HL-60/S4 (cell line): ENCODE measurements at regions not wholly inside any gene's neighbourhood (a gene's known extent, or its start where the extent isn't known, plus 50 kb on each side); places are given as distances from the start of the nearest gene placed in this dataset.

ENCODE experiments used
- in situ Hi-C: fragments of 300-500 bp; cut with MboI; formaldehyde crosslinking; loops from 2 replicates; pipeline ENCODE4 v1.14.3; 2022; ENCODE audit warnings: low sequenced_read_pairs

DNA sequence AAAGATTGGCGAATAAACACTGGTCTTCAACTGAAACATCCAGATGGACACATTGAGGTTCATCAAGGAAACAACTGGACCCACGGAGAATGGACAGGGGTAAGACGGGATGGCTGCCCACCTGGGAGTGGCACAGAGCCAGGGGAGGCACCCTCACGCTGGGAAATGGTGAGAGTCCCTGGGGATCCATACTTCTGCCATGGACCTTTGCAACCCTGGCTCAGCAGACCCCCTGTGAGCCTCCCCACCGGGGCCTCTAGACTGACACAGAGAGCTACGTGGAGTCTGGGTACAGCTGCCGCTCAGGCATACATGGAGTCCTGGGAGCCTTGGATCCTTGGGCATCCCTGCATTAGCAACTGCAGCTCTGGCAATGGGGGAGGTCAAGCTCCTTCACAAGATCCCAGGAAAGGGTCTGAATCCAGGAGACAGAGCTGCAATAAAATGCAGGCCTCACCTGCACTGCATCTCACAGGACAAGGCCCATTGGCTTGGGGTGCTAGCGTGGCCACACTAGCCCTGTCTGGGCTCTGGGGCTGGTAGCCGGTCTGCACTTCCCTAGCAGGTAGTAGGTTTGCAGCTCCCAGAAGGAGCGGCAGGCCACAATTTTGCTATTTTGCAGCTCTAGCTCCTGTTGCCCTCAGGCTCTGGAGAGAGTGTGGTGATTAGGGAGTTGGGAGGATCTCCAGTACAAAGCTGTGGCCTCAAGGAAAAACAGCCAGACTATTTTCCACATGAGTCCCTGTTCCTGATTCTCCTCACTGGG is 496.4 kb upstream of the LRRC4C start:
- in situ Hi-C loops = no loop called here

DNA sequence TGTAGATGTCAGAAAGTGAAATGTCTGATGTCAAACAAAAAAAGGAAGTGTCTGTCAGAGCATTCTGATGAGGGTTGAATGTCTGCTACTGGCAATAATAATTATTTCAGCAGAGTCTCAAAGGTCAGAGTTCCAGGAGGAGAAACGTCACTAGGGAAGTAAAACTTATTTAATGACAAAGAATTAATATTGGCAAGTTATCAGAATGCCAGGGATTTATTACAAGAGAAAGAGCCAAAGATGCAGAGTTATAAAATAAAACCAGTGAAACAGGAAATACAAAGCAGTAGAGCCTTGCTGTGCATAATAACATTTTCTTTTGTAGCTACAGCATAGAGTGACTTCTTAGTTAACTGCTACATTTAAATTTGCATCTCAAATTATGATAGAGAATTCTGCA is 504.0 kb upstream of the LRRC4C start:
- in situ Hi-C loops = no loop called here

DNA sequence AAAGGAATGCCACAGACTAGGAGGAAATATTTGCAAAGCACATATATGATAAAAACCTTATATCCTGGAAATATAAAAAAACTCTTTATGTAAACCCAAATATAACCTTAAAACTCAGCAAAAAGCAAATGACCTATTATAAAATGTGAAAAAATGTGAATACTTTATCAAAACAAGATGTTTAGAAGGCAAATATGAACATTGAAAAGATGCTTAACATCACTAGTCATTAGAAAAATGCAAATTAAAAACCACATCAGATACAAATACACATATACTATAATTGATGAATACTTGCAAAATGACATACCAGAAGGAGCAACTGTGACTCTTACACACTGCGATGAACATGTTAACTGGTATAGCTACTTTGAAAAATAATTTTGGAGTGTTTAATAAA is 511.2 kb upstream of the LRRC4C start:
- in situ Hi-C loops = no loop called here

DNA sequence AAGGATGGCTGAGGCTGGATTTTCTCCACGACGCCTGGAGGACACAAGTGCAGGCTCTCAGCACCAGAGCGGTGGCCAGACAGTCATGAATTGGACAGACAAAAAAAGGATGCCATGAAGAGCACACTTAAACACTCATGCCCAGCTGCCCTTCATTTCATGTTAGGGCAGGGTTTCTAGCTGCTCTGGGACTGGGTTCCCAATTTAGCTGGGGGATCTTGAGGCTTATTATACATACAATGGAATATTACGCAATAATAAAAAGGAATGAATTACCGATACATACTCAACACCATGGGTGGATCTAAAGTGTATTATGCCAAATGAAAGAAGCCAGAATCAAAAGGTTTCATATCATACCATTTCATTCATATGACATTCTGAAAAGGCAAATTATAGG is 512.1 kb upstream of the LRRC4C start:
- in situ Hi-C loops = no loop called here

DNA sequence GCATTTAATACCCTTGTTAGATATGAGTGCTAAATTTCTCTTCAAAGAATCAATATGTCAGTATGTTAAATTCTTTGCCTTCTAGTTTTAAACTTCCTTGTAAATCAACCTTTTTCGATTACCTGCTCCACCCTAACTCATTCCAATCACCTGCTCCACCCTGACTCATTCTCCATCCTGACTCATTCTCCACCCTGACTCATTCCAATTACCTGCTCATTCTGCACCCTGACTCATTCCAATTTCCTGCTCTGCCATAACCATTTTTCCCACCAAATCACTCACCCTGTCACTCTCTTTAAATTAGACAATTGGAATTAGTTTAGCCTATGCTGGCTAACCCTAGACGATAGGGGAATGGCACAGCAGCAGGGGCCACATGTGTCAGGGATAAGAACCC is 519.5 kb upstream of the LRRC4C start:
- in situ Hi-C loops = no loop called here

DNA sequence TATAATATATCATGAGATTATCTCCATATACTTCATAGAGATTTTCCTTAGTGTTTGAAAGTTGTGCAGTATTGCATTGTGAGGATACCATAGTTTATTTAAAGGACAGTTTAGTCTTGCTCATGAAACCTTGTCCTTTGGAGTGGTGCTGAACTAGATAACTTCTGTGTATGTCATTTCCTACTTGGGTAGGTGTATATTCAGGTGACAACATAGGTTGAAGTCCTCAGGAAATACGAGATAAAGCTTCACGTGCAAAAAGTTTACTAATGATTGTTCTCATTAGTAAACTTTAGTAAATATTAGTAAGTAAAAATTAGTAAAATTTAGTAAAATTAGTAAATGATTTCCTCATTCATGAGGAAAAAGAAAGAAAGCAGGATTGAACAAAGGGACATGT is 521.3 kb upstream of the LRRC4C start:
- in situ Hi-C loops = no loop called here

DNA sequence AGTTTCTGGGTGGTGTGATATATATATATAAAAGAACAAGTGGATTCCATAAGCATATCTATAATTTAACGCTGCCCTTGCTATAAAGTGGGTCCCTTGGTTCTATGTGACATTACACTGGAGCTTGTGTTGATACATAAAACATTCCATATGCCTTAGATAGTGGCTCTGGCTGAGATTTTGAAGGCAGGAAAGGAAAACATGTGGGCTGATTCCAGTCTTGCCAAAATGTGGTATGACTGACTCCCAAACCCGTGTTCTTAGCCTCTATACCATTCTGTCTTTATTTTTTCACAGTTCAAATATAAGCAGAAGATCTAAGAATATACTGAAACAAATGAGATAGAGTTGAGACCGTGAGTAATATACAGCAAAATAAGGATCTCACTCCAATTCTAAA is 522.8 kb upstream of the LRRC4C start:
- in situ Hi-C loops = no loop called here

DNA sequence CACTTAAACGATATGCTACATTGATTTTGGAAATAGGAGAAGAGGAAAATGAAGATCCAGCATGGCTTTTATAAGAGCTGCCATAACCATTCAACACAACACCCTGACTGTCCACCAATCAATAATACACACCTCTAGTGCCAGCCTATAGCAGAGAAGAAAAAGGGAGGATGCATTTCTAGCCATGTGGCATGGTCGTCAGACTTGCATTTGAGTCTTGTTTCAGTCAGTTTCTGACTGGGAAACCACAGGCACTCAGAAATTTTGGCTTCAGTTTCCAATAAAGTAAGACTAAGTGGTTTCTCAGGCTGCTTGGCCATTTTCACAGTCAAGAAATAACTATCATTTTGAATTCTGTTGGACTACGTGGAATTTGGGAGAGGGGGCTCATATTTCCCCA is 523.5 kb upstream of the LRRC4C start:
- in situ Hi-C loops = no loop called here

DNA sequence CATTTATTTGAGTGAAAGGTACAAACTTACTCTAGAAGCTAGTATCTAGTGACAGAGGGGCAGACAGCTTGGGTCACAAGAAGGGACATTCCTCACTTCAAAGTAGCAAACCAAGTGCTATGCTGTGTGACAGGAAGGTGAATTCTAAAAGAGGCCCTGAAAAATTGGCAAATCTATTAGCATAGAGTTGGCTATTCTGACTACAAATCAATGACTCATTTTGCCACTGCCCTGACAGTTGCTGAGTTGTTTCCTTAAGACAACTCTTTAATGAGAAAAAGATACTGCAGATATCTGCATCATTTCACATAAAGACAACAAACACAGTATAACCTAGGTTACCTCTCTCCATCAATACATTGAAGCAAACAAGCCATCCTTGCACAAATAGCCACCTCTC is 524.0 kb upstream of the LRRC4C start:
- in situ Hi-C loops = no loop called here

DNA sequence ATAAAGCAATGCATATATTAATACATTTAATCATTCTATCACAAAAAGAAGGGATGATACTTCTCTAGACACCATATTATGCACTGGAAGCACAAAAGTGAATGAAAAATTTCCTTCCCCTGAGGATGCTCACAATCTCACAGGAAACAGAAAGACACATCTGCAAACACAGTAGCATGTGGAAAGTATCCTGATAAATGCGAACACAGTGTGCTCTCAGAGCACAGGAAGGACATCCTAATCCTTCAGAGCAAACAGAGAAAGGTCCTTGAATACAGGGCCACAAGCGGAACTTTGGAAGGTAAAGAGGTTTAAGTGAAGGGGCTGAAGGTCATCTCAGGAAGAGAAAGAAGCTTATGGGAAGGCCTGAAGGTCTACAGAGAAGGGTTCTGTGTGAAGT is 524.6 kb upstream of the LRRC4C start:
- in situ Hi-C loops = no loop called here

DNA sequence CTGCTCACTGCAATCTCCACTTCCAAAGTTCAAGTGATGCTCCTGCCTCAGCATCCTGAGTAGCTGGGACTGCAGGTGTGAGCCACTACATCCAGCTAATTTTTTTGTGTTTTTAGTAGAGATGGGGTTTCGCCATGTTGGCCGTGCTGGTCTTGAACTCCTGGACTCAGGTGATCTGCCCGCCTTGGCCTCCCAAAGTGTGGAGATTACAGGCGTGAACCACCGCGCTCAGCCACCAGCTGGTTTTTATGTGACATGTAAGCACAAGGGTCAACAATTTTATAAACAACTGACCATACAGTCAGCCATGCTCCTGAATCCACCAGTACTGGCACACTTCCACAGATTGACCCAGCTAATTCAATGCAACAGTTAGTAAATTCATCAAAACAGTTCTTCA is 526.3 kb upstream of the LRRC4C start:
- in situ Hi-C loops = no loop called here

DNA sequence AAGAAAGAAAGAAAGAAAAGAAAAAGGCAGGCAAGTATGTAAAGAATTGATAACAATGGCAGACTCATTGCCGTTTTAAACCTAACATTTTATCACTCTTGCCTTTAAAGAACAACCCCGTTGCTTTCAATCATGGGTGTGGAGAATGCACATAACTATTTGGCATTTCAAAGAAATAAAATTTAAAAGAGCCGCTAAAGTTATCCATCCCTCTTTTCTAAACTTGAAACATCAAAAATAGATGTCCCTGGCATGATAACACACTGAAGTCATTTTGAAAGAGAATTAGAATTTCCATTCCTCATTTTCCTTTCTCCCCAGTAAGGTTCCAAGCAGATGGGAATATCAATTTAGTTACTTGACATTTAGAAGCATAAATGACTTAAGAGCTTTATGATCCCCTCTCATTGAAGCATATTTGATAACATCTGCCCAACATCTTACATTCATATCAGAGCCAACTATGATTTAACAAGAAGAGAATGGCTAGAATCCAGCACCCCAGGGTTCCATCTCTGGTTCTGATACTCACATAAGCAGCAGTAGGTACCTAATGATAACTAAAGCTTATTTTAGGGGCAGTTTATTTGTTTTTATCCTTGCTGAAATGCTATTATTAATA is 529.6 kb upstream of the LRRC4C start:
- in situ Hi-C loops = no loop called here

DNA sequence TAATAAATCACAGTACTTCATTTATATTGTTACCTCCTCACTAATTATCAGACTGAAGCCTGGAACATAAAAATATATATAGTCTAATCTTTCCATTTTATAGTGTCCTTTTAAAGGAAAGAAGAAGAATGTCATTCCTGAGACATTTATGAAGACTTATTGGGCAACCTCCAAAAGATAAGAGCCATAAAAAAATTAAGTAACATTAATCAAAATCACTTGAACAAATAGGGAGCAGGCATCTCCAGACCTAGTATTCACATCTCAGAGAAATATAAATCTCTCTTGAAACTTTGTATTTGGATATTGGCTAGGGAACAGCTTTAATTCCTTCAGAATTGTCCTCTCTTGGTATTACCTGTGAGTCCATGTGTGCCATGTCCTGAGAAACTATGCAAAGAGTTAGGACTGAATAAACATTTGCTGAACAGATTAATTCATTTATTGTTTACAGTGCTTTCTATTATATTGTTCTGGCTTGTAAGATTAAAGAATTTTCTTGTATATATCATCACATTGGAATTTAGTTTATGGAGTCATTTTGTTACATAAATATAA is 530.5 kb upstream of the LRRC4C start:
- in situ Hi-C loops = no loop called here

DNA sequence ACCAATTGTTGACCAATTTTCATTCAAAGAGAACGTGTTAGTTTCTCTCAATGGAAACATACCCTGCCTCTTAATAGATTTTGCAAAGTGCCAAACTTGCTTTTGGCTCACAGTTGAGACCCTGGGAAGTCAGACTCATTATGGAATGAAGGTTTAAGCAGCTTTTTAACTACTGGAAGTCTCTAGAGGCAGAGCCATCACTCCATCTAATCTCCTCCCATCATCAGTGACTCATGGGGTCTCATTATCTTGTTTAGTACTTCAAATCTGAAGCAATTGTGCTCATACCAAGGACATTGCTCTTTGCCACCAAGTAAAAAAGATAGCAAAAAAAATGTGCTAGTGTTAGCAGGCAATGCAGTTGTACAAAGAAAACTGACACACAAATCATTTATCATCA is 537.1 kb upstream of the LRRC4C start:
- in situ Hi-C loops = no loop called here

DNA sequence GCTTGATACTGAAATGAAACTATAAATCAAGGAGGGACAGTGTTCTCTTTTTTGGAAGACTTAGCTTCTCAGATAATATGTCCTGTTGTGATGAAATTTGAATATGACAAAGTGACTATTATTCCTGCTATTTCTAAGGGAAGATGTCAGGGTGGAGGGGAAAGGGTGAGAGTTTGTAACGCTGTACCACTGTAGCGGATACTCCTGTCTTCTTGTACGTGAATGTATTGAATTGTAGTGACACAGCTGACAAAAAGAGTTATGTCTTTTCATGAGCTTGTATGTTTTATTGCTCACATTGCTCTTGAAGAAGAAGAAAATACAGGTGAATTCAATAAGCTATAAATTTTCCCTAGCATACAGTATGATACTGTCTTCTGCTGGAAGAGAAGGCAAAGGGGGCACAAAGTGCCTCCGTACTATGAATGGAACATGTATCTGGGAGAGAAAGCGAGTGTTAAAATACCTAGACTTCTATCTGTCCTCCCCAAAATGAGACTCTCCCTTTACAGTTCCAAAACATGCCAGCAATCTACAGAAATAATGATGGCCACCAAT is 538.5 kb upstream of the LRRC4C start:
- in situ Hi-C loops = no loop called here

DNA sequence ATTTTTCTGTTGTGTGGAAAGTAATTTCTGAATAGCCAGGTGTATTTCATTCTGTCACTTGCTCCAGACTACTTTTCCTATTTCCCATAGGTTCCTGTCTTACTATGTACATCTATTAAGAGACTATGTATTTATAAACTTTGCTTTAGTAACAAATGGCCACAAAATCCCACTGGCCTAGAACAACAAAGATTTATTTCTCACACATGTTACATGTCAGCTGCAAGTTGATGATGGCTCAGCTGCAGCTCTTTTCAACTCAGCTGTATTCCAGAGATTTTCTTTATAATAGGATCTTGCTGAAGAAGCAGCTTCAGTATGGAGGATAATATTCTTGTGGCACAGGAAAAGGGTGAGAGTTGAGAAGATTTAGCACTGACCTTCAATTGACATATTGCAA is 539.6 kb upstream of the LRRC4C start:
- in situ Hi-C loops = no loop called here

DNA sequence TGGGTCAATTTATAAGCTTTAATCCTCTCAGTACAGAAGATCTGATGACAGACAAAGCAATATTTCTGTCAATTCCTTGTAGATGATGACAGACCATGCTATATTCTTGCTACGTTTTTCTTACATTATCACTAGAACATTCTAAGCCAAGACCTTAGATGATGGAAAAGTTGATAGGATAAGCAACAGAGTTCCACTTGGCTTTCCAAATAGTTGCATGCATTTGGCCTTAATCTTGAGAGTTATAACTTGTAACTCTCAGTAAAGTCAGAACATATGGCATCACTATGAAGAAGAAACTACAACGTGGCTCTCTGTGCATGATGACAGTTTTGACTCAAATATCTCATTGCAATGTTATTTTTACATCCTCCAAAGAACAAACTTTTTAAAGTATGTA is 544.3 kb upstream of the LRRC4C start:
- in situ Hi-C loops = no loop called here

DNA sequence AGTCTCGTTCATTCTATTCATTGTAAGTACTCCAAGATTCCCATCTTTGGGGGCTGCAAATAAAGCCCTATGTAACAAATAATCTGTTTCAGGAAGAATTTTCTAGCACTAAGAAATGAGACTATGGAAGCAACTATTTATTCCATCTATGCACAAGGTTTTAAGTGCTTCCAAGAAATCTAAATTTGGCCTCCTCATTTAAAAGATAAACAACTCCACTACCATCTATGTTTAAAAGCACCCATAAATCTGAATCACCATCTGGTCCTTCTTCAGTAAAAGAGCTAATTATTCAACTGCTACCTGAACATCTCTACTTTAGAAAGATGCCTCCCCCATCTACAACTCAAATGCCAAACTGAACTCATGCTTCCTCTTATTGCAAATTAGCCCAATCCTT is 547.3 kb upstream of the LRRC4C start:
- in situ Hi-C loops = no loop called here

DNA sequence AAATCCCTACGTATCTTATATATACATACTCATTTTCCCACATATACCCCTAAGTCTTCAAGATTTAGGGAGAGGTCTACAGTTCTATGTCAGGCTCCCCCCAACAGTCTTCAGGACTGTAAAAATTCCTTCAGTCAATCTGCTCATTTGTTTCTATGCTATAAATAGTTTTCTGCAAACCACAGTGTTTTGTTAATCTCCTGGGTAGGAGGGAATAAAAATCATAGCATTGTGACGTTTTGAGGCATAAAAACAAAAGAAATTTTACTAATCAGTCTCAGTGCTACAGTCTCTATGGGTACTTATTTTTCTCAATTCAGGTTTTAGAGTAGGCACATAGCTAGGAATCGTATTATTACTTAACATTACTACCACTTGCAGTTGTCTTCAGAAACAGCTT is 552.8 kb upstream of the LRRC4C start:
- in situ Hi-C loops = no loop called here

DNA sequence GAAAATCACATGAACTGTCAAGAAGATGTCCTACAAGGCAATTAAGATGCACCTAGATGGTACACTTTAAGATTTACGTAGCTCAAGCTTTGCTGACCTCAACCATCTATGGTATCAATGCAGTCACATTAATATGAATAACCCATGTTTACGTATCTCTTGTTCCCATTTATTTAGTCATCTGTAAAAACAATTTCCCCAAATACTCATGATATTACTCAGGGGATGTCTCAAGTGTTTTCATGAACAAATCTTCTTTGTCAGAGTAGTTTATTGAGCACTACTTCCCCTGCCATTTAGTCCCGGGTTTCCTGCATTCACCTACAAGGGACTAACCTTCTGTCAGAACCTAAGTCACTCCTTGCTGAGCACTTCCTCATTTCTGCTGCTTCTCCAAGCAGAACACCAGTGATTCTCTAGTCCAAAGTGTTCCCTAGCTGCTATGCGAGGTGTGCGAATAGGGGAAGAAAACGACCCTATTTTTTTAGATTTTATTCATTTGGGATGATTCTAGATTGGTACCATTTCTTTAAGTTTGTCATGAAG is 554.3 kb upstream of the LRRC4C start:
- in situ Hi-C loops = no loop called here

DNA sequence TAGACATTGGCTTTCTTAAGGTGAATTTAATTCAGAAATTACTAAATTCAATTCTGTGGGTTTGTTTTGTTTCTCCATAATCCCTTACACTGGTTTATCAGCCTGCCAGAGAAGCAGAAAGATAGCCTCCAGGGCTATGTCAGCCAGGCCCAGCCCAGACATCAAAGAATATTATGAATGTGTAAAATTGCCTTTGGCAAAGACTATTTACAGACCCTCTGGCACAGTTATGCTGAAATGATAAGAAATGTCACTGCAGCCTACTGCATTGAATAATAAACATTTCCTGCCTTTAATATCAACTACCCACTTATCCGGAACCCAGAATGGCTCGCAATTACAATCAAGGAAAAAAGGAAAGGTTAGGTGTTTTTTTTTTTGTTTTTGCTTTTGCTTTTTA is 562.5 kb upstream of the LRRC4C start:
- in situ Hi-C loops = no loop called here

DNA sequence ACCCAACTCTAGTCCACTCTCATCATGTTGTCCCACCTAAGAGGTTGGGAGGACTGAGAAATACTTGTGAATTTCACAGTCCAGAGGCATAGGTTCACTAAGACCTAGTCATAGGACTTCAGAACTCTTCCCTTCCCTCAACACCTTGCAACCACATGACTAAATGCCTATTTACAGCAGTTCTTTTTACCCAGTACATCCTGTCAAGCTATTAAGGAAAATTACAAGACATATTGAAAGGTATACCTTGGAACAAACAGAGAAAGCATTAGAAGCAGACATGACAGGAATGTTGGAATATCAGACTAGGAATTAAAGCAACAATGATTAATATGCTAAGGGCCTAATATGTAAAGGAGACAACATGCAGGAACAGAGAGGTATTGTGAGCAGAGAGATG is 563.8 kb upstream of the LRRC4C start:
- in situ Hi-C loops = no loop called here
